H9 (cell line): ENCODE measurements at regions not wholly inside any gene's neighbourhood (a gene's known extent, or its start where the extent isn't known, plus 50 kb on each side); places are given as distances from the start of the nearest gene placed in this dataset.

Experiments
- DNase-seq: peaks from one replicate; pipeline ENCODE4 v3.0.0-alpha.2; 2017
- H2AFZ ChIP-seq: one replicate; pipeline ENCODE4 v1.6.1; 2013; ENCODE audit warnings: mild to moderate bottlenecking, low read length, control low read depth, moderate library complexity
- H2AK5ac ChIP-seq: 2 replicates; pipeline ENCODE4 v1.6.1; 2013; ENCODE audit warnings: low read length, control low read depth, mixed read lengths; ENCODE audit not compliant: insufficient read length
- H2BK120ac ChIP-seq: one replicate; pipeline ENCODE4 v1.6.1; 2013; ENCODE audit warnings: low read depth, mild to moderate bottlenecking, low read length, control low read depth, inconsistent platforms; ENCODE audit not compliant: poor library complexity, severe bottlenecking
- H2BK12ac ChIP-seq: 2 replicates; pipeline ENCODE4 v1.6.1; 2013; ENCODE audit warnings: low read length, control low read depth, mixed read lengths, low read depth; ENCODE audit not compliant: insufficient read length
- H2BK15ac ChIP-seq: 2 replicates; pipeline ENCODE4 v1.6.1; 2013; ENCODE audit warnings: low read depth, low read length, control low read depth
- H2BK20ac ChIP-seq: one replicate; pipeline ENCODE4 v1.6.1; 2013; ENCODE audit warnings: low read depth, mild to moderate bottlenecking, low read length, control low read depth, inconsistent platforms; ENCODE audit not compliant: poor library complexity, severe bottlenecking
- H2BK5ac ChIP-seq: 2 replicates; pipeline ENCODE4 v1.6.1; 2013; ENCODE audit warnings: low read length, control low read depth, mixed read lengths; ENCODE audit not compliant: insufficient read length
- H3K14ac ChIP-seq: 2 replicates; pipeline ENCODE4 v1.6.1; 2013; ENCODE audit warnings: low read length, control low read depth; ENCODE audit not compliant: insufficient read depth
- H3K18ac ChIP-seq: 2 replicates; pipeline ENCODE4 v1.6.1; 2013; ENCODE audit warnings: low read depth, mild to moderate bottlenecking, mixed read lengths, low read length, control low read depth; ENCODE audit not compliant: insufficient read length
- H3K23ac ChIP-seq: 2 replicates; pipeline ENCODE4 v1.6.1; 2013; ENCODE audit warnings: low read length, control low read depth, mixed read lengths, low read depth; ENCODE audit not compliant: insufficient read length
- H3K23me2 ChIP-seq: 2 replicates; pipeline ENCODE4 v1.6.1; 2013; ENCODE audit warnings: low read depth, mild to moderate bottlenecking, mixed read lengths, low read length, control low read depth; ENCODE audit not compliant: insufficient read length, poor library complexity, severe bottlenecking
- H3K27ac ChIP-seq: 2 replicates; pipeline ENCODE4 v1.5.1; 2013; ENCODE audit warnings: low read length, control low read depth, mixed read lengths, low read depth; ENCODE audit not compliant: insufficient read length
- H3K27me3 ChIP-seq: 2 replicates; pipeline ENCODE4 v1.6.1; 2013; ENCODE audit warnings: low read length, control low read depth, inconsistent platforms; ENCODE audit not compliant: insufficient read depth
- H3K4ac ChIP-seq: 2 replicates; pipeline ENCODE4 v1.6.1; 2013; ENCODE audit warnings: low read depth, mild to moderate bottlenecking, control low read depth, inconsistent platforms, low read length, moderate library complexity
- H3K4me1 ChIP-seq: 2 replicates; pipeline ENCODE4 v1.6.1; 2013; ENCODE audit warnings: low read length, control low read depth, inconsistent platforms; ENCODE audit not compliant: insufficient read depth
- H3K4me2 ChIP-seq: 2 replicates; pipeline ENCODE4 v1.6.1; 2013; ENCODE audit warnings: low read length, control low read depth, mixed read lengths; ENCODE audit not compliant: insufficient read length, insufficient read depth
- H3K56ac ChIP-seq: 2 replicates; pipeline ENCODE4 v1.6.1; 2013; ENCODE audit warnings: low read depth, mild to moderate bottlenecking, mixed read lengths, low read length, control low read depth; ENCODE audit not compliant: insufficient read length
- H3K79me1 ChIP-seq: 2 replicates; pipeline ENCODE4 v1.6.1; 2013; ENCODE audit warnings: low read depth, mild to moderate bottlenecking, moderate library complexity, low read length, control low read depth, inconsistent platforms; ENCODE audit not compliant: insufficient read depth, poor library complexity, severe bottlenecking
- H3K79me2 ChIP-seq: 2 replicates; pipeline ENCODE4 v1.6.1; 2013; ENCODE audit warnings: low read length, control low read depth, inconsistent platforms; ENCODE audit not compliant: insufficient read depth
- H3K9ac ChIP-seq: 2 replicates; pipeline ENCODE4 v1.6.1; 2013; ENCODE audit warnings: low read length, control low read depth, mixed read lengths; ENCODE audit not compliant: insufficient read length; ENCODE audit errors: extremely low read depth
- H3K9me3 ChIP-seq: one replicate; pipeline ENCODE4 v1.6.1; 2013; ENCODE audit warnings: low read depth, low read length, inconsistent platforms; ENCODE audit not compliant: control insufficient read depth
- H3T11ph ChIP-seq: one replicate; pipeline ENCODE4 v1.6.1; 2013; ENCODE audit warnings: mild to moderate bottlenecking, low read length, control low read depth, inconsistent platforms
- H4K20me1 ChIP-seq: one replicate; pipeline ENCODE4 v1.6.1; 2013; ENCODE audit not compliant: control insufficient read depth, insufficient read length, insufficient read depth
- H4K5ac ChIP-seq: 2 replicates; pipeline ENCODE4 v1.6.1; 2013; ENCODE audit warnings: low read depth, mild to moderate bottlenecking, mixed read lengths, low read length, control low read depth; ENCODE audit not compliant: insufficient read length
- H4K8ac ChIP-seq: replicated peaks from 2 replicates; pipeline ENCODE4 v1.6.1; 2013; ENCODE audit warnings: low read length, control low read depth, mixed read lengths, low read depth; ENCODE audit not compliant: insufficient read length
- H4K91ac ChIP-seq: 2 replicates; pipeline ENCODE4 v1.6.1; 2013; ENCODE audit warnings: low read depth, mild to moderate bottlenecking, moderate library complexity, mixed read lengths, low read length, control low read depth; ENCODE audit not compliant: insufficient read length
- H3K27ac Mint-ChIP-seq, 3 experiments: 2 replicates in 2 of 3; 3 replicates in 1 of 3; pipeline ENCODE4 v1.8.0; 2020 to 2021; ENCODE audit warnings: mixed read lengths in 3 of 3, mild to moderate bottlenecking in 1 of 3, moderate library complexity in 1 of 3
- H3K27me3 Mint-ChIP-seq: 2 replicates; pipeline ENCODE4 v1.8.0; 2021; ENCODE audit warnings: low read depth, mild to moderate bottlenecking, moderate library complexity, mixed read lengths
- H3K36me3 Mint-ChIP-seq, 3 experiments: 2 replicates in 2 of 3; 3 replicates in 1 of 3; pipeline ENCODE4 v1.8.0; 2020 to 2021; ENCODE audit warnings: low read depth in 3 of 3, mixed read lengths in 3 of 3; ENCODE audit not compliant: insufficient read depth in 1 of 3
- H3K4me1 Mint-ChIP-seq, 2 experiments: 2 replicates each; pipeline ENCODE4 v1.8.0; 2020; ENCODE audit warnings: mixed read lengths in 2 of 2
- H3K4me3 Mint-ChIP-seq, 2 experiments: 2 replicates in 1 of 2; 3 replicates in 1 of 2; pipeline ENCODE4 v1.8.0; 2020 to 2021; ENCODE audit warnings: mild to moderate bottlenecking in 2 of 2, mixed read lengths in 2 of 2, moderate library complexity in 1 of 2
- H3K9me3 Mint-ChIP-seq, 2 experiments: 2 replicates in 1 of 2; 3 replicates in 1 of 2; pipeline ENCODE4 v1.8.0; 2020; ENCODE audit warnings: mild to moderate bottlenecking in 2 of 2, mixed read lengths in 2 of 2, moderate library complexity in 1 of 2
- CTCF ChIP-seq: fragments of 200-600 bp; sonication (generic); conservative IDR thresholded peaks from 3 replicates; pipeline ENCODE4 v1.8.0; 2021; ENCODE audit warnings: antibody characterized with exemption, mild to moderate bottlenecking

DNA sequence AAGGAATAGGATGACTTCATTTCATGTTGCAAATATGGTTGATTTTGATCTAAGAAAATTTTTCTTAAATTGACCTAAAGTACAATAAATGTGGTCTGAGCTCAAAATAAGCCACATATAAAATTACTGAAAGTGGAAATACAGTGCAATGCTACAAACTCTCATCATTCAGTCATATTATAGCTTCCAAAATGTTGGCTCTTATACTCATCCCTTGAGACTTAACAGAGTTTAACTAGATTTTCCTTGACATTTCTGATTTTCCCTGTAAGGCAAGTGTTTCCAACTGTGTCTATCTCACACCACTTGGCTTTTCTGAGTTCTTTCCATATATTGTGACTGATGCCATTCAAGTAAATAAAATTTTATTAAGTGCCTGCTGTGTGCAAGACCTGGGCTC lies 123.7 kb upstream of the NTF3 start:
- Histone ChIP-seq H4K20me1 (no peaks in the 10 kb centered on the region), H3K4me1 (no peaks in the 10 kb centered on the region), H4K5ac (no peak overlapping the region), H2AFZ (no peak overlapping the region), H4K8ac (no peak overlapping the region), H3K56ac (no peak overlapping the region), H3K9me3 (no peaks in the 10 kb centered on the region), H3K79me2 (no peaks in the 10 kb centered on the region), H3K27me3 (no peaks in the 10 kb centered on the region), H3K27ac (no peak overlapping the region), H2BK15ac (no peak overlapping the region), H3K4me2 (no peak overlapping the region), H3K79me1 (no peaks in the 10 kb centered on the region), H3K4ac (no peak overlapping the region), H3K18ac (no peak overlapping the region), H2BK5ac (no peak overlapping the region), H4K91ac (no peak overlapping the region), H3K23ac (no peak overlapping the region), H2AK5ac (no peak overlapping the region), H2BK120ac (no peak overlapping the region), H3T11ph (no peak overlapping the region), H2BK12ac (no peak overlapping the region), H2BK20ac (no peak overlapping the region), H3K14ac (no peak overlapping the region), H3K9ac (no peak overlapping the region), H3K23me2 (no peaks in the 10 kb centered on the region)
- TF ChIP-seq CTCF, result no peak
- DNase-seq, result no peak
- H3K36me3 Mint-ChIP-seq, result peaks cover 0 to 1% (median 0%) of the 10 kb centered on the region in 3 experiments; a peak in 3 of 7 replicates
- no peak overlapping the region for H3K27ac Mint-ChIP-seq
- H3K4me3 Mint-ChIP-seq, result no peak overlapping the region
- peaks cover 6% of the 10 kb centered on the region for H3K27me3 Mint-ChIP-seq
- peaks cover 0 to 2% of the 10 kb centered on the region in 2 experiments; a peak in 1 of 4 replicates for H3K4me1 Mint-ChIP-seq
- H3K9me3 Mint-ChIP-seq, result peaks cover 0 to 1% of the 10 kb centered on the region in 2 experiments; a peak in 3 of 5 replicates
